ENCODE measurements at regions not wholly inside any gene's neighbourhood (a gene's known extent, or its start where the extent isn't known, plus 50 kb on each side); places are given as distances from the start of the nearest gene placed in this dataset.

GRCh38 chr4:189664693-189665250, 275.9 kb upstream of the FRG1 start:
- TF ChIP-seq POLR2AphosphoS5 (IDR thresholded peaks at IDR 0.05; ENCODE audit: low read depth, low read length): no peak
- TF ChIP-seq REST (IDR thresholded peaks at IDR 0.05; ENCODE audit: insufficient read depth in 1 of 2, low read depth in 2 of 2, low read length in 2 of 2): no peak
- no peak for TF ChIP-seq TAF1 (IDR thresholded peaks at IDR 0.05; ENCODE audit: borderline replicate concordance, insufficient read depth, low read length)
- TF ChIP-seq FOXP2 (optimal IDR thresholded peaks at IDR 0.05; ENCODE audit: borderline replicate concordance, extremely low read depth, extremely low read length, insufficient read depth): no peak
- no peak for TF ChIP-seq SIN3A (IDR thresholded peaks at IDR 0.05; ENCODE audit: borderline replicate concordance, insufficient read depth, low read length)
